Right atrium auricular region (tissue), 2 donors: ENCODE measurements at regions not wholly inside any gene's neighbourhood (a gene's known extent, or its start where the extent isn't known, plus 50 kb on each side); places are given as distances from the start of the nearest gene placed in this dataset.

ENCODE experiments used
- DNase-seq: peaks from one replicate; pipeline ENCODE4 v3.0.0-alpha.2; 2019; ENCODE audit warnings: low spot score
- H3K27ac ChIP-seq, 2 donors: fragments of 200-600 bp; sonication (generic); 1 replicate in 1 of 2; 2 replicates in 1 of 2; pipeline ENCODE4 v1.5.1; 2016 to 2019
- H3K27me3 ChIP-seq, 2 donors: fragments of 200-600 bp; sonication (generic); one replicate each; pipeline versions ENCODE4 v1.5.1 to v1.6.0; 2017 to 2019
- H3K36me3 ChIP-seq: fragments of 200-600 bp; sonication (generic); one replicate; pipeline ENCODE4 v1.5.1; 2016
- H3K4me1 ChIP-seq, 2 donors: fragments of 200-600 bp; sonication (generic); one replicate each; pipeline versions ENCODE4 v1.5.1 to v1.6.0; 2017 to 2019
- H3K4me3 ChIP-seq, 2 donors: fragments of 200-600 bp; sonication (generic); 1 replicate in 1 of 2; 2 replicates in 1 of 2; pipeline ENCODE4 v1.5.1; 2017 to 2019; ENCODE audit warnings: mild to moderate bottlenecking in 1 of 2, moderate library complexity in 1 of 2
- H3K9me3 ChIP-seq, 2 donors: fragments of 200-600 bp; sonication (generic); one replicate each; pipeline ENCODE4 v1.5.1; 2019
- TF ChIP-seq, protein P1 (sequence below), 2 donors: fragments of 200-600 bp; sonication (generic); IDR thresholded peaks; one replicate each; pipeline ENCODE4 v1.5.1; 2019; ENCODE audit warnings: antibody characterized with exemption in 2 of 2

DNA sequence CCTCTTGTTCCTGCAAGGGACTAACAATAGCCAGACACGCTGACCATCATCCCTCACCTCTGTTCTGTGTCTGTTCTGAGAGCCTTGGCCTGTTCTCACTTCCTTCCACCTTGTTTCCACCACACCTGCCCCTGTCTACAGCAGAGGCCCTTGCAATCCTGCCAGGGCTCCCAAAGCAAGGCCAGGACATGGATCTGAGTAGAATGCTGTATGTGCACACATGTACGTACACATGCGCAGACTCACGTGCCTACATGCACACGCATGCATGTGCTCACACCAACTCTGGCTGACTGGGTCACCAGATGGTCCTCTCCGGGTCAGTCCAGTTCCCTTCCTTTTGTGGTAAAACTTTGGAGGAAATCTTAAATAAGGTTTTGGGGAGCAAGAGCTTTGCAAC lies 133.0 kb upstream of the C14orf180 start:
- no peaks in the 10 kb centered on the region for H3K36me3 ChIP-seq
- no peak overlapping the region for H3K27ac ChIP-seq
- peak; percentile 26 for DNase-seq
- H3K9me3 ChIP-seq = peaks cover 0 to 9% of the 10 kb centered on the region in 2 donors
- TF ChIP-seq, protein P1, sequence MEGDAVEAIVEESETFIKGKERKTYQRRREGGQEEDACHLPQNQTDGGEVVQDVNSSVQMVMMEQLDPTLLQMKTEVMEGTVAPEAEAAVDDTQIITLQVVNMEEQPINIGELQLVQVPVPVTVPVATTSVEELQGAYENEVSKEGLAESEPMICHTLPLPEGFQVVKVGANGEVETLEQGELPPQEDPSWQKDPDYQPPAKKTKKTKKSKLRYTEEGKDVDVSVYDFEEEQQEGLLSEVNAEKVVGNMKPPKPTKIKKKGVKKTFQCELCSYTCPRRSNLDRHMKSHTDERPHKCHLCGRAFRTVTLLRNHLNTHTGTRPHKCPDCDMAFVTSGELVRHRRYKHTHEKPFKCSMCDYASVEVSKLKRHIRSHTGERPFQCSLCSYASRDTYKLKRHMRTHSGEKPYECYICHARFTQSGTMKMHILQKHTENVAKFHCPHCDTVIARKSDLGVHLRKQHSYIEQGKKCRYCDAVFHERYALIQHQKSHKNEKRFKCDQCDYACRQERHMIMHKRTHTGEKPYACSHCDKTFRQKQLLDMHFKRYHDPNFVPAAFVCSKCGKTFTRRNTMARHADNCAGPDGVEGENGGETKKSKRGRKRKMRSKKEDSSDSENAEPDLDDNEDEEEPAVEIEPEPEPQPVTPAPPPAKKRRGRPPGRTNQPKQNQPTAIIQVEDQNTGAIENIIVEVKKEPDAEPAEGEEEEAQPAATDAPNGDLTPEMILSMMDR (IDR thresholded peaks at IDR 0.05) = no peak
- no peaks in the 10 kb centered on the region for H3K4me1 ChIP-seq
- H3K27me3 ChIP-seq = no peaks in the 10 kb centered on the region
- no peak overlapping the region for H3K4me3 ChIP-seq

DNA sequence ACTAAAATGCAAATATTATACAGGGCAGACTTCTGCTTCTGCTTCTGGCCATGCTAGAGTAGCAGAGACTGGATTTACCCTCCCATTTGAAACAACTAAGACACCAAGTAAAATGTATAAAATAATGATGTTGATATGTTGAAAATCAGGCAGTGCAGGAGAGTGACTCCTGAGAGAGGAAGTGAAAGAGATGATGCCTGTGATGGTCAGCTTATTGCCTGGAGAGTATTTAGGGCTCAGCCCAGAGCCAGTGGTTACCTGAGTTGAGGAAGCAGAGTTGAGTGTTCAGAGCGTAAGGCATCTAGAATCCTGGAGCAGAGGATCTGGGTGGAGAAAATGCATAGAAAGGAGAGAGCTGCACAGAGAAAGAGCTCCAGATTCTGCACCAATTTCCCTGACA lies 131.8 kb upstream of the C14orf180 start:
- Histone ChIP-seq H3K36me3 (no peaks in the 10 kb centered on the region), H3K4me1 (no peaks in the 10 kb centered on the region), H3K27me3 (no peaks in the 10 kb centered on the region), H3K4me3 (no peak overlapping the region), H3K9me3 (peaks cover 0 to 9% of the 10 kb centered on the region in 2 donors), H3K27ac (no peak overlapping the region)
- DNase-seq = no peak
- TF ChIP-seq, protein P1 (IDR thresholded peaks at IDR 0.05) = no peak

DNA sequence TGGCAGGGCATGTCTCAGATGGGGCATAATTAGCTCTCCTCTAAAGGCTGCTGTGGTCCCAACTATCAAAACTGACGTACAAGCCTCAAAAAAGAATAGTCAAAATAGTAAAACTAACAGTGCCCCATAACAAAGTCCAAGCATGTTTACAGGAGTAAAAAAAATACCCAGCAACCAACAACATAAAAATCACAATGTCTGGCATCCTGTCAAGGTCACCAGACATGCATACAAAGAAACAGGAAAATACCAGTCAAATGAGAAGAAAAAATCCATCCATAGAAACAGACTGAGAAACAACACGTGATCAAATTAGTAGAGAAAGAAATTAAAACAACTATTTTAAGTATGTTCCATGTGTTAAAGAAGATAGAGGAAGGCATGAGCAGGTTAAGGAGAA lies 131.2 kb upstream of the C14orf180 start:
- no peak overlapping the region for H3K27ac ChIP-seq
- no peak overlapping the region for H3K4me3 ChIP-seq
- no peak for DNase-seq
- H3K27me3 ChIP-seq = no peaks in the 10 kb centered on the region
- peaks cover 0 to 14% of the 10 kb centered on the region in 2 donors for H3K9me3 ChIP-seq
- no peaks in the 10 kb centered on the region for H3K36me3 ChIP-seq
- H3K4me1 ChIP-seq = no peaks in the 10 kb centered on the region
- TF ChIP-seq, protein P1 (IDR thresholded peaks at IDR 0.05) = no peak

DNA sequence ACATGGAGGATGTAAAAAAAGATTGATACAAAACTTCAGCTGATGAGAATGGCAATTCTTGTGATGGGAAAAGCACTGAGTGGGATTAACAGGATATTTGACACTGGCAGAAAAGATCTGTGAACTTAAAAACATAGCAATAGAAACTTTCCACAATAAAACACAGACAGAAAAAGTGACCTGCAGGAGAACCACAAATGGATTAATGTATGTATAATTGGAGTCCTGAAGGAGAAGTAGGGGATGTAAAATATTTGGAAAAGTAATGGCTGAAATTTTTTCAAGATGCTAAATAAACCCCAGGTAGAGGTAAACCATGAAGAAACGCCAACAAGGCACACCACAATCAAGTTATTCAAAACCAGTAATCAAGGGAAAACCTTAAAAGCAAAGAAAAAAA lies 130.8 kb upstream of the C14orf180 start:
- no peak for DNase-seq
- Histone ChIP-seq H3K4me3 (no peak overlapping the region), H3K36me3 (no peaks in the 10 kb centered on the region), H3K9me3 (peaks cover 0 to 18% of the 10 kb centered on the region in 2 donors), H3K27ac (no peak overlapping the region), H3K27me3 (no peaks in the 10 kb centered on the region), H3K4me1 (no peaks in the 10 kb centered on the region)
- TF ChIP-seq, protein P1 (IDR thresholded peaks at IDR 0.05) = no peak

DNA sequence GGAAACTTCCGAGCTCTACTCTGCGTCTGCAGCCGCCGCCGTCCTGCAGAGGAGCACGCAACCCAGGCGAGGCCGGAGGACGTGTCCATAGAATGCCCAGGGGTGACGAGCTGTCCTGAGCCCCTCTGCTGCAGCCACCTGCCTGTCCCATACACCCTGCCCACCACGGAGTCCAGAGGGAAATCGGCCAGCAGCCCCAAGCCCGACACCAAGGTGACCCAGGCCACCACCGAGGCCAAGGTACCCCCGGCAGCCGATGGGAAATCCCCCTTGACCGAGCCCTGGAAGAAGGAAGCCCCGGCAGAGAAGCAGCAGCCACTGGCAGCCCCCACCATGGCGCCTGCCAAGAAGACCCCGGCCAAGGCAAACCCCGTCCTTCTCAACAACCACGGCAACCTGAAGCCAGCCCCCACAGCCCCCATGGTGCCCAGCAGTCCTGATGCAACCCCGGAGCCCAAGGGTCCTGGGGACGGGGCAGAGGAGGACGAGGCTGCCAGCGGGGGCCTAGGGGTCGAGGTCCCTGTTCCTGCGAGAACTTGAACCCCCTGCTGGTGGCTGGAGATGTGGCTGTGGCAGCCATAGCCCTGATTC lies 128.7 kb upstream of the C14orf180 start:
- Histone ChIP-seq H3K27me3 (no peaks in the 10 kb centered on the region), H3K4me3 (no peak overlapping the region), H3K4me1 (no peaks in the 10 kb centered on the region), H3K27ac (no peak overlapping the region), H3K36me3 (no peaks in the 10 kb centered on the region), H3K9me3 (peaks cover 0 to 20% of the 10 kb centered on the region in 2 donors)
- TF ChIP-seq, protein P1 (IDR thresholded peaks at IDR 0.05) = no peak
- DNase-seq = peak; percentile 32

DNA sequence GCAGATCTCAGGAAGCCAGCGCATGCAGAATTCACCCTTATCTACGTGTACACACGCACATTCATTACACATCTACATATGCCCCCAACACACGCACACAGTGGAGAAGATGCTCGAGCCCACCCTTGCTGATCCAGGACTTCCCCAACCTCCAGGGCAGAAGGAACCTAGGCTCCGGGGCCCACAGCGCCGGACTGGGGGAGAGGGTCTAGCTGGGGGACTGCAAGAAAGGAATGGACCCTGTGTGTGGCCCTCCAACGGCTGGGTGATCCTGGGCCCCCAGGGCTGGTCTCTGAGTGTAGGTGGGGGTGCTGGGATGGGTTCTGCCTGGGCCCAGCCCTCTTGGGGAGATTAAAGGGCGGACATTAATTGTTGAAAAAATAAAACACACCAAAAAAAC lies 128.1 kb upstream of the C14orf180 start:
- TF ChIP-seq, protein P1 (IDR thresholded peaks at IDR 0.05) = no peak
- Histone ChIP-seq H3K9me3 (peaks cover 0 to 20% of the 10 kb centered on the region in 2 donors), H3K36me3 (no peaks in the 10 kb centered on the region), H3K4me1 (no peaks in the 10 kb centered on the region), H3K4me3 (no peak overlapping the region), H3K27ac (no peak overlapping the region), H3K27me3 (no peaks in the 10 kb centered on the region)
- DNase-seq = no peak
